Activated CD4-positive, alpha-beta T cell treated with anti-CD3 and anti-CD28 coated beads for 48 hours (primary cell): ENCODE measurements at regions not wholly inside any gene's neighbourhood (a gene's known extent, or its start where the extent isn't known, plus 50 kb on each side); places are given as distances from the start of the nearest gene placed in this dataset.
"Not testable (repeated sequence)": the region's sequence is repeated elsewhere in the genome, so short reads cannot be mapped to it uniquely, and the experiment has no call there.

ENCODE experiments used
- DNase-seq: peaks from one replicate; pipeline ENCODE4 v3.0.0-alpha.2; 2020

DNA sequence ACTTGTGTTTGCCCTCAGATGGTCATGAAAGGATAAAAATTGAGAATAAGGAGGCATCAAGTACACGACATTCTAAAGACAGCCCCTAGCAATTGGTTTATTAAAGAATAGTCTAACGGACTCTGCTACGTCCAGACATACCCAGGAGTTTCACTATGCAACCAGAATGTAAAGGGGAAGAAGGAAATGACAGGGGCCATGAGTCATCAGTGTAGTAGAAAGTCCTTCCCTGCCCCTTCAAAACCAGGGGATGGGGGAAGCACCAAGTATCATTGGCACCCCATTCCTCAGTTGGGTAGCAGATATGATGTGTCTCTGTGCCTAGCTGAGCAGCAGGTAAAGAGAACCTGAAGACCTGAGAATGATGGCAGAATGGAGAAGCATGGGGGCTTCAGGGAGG lies 367.4 kb downstream of the IL20RB start:
- no peak for DNase-seq

DNA sequence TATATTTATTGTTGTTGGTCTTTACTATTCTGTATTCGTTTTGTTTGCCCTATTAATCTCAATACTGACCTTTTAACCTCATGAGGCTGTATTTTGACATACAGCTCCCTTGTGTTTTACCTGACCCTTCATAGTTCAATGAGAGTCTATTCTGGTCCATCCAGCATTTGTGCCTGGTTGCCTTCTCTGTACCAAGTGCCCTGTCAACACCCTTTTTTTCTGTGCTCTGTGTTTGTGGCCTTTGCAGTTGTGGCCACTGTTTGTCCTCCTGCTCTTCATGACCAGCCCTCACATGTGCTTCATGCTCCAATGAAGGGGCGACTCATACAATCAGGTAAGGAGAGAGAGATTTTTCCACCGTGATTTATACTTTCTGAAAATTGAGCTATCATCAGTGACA lies 368.2 kb downstream of the IL20RB start:
- no peak for DNase-seq

DNA sequence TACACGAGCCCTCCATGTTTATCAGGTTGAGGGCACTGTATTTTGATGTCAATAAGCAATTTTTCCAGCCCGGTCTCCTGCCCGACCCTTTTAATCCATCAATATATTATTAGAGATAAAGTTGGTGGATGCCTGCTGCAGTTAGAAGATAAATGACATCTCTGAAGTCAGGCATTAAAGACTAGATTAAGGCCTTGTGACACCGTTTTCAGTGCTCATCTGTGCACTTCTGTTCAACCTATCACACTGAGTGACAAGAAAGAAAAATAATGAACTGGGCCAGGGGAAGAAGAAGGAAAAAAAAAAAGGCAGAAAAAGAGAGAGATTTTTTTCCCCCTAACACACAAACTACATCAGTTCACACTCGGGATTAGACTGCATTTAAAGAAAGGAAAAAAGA lies 371.8 kb downstream of the IL20RB start:
- no peak for DNase-seq

DNA sequence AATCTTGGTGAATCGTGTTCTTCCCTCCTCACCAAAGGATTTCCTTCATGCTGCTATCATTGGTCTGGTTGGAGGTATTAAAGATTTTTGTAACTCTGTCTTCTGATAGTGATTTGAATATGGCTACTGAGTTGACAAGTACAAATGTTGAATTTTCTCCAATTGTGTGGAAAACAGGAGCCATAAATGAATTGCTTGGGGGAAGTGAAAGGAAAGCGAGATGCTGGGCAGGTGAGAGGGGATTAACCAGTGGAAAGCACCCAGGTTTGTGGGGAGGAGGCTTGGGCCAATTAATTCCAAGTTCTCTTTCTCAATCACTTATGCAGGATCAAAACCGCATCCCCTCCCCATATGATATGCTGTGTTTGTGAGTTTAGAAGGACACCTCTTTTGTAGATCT lies 372.5 kb downstream of the IL20RB start:
- DNase-seq = no peak

DNA sequence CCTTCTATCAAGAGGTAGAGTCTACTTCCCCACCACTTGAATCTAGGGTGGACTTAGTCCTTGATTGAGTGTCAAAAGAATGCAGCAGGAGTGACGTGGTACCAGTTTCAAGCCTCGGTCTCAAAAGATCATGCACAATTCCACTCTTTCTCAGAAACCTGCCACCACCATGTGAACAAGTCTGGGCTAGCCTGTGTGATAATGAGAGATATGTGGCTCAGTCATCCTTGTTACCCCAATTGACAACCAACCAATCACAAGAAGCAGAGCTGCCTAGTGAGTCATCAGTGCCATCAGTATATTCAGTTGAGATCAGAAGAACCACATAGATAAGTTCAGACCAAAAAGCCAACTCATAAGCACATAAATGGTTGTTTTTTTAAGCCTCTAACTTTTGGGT lies 374.5 kb downstream of the IL20RB start:
- DNase-seq = no peak

GRCh38 chr3:137335478-137335877 lies 377.7 kb downstream of the IL20RB start:
- DNase-seq = no peak

- not testable (repeated sequence) for DNase-seq
Observed at GRCh38 chr3:137338400-137338799, 380.6 kb downstream of the IL20RB start.

GRCh38 chr3:137343283-137343682 lies 385.5 kb downstream of the IL20RB start:
- no peak for DNase-seq

DNA sequence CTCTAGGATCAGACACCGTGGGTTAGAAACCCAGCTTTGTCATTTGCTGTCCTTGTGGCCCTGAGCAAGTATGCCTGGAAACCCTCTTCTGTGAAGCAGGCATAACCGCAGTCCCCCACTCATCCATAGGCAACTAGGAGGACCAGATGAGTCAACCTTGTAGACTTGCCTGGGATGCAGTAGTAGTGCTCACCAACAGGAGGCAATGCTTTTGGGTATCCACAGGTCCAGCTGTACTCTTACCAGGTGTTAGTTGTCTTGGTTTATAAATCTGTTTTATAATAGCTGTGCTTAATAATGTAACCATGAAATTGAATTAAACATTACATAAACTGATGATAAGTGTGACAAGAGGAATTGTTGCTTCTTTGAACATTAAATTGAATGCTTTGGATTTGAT lies 389.3 kb downstream of the IL20RB start:
- no peak for DNase-seq

DNA sequence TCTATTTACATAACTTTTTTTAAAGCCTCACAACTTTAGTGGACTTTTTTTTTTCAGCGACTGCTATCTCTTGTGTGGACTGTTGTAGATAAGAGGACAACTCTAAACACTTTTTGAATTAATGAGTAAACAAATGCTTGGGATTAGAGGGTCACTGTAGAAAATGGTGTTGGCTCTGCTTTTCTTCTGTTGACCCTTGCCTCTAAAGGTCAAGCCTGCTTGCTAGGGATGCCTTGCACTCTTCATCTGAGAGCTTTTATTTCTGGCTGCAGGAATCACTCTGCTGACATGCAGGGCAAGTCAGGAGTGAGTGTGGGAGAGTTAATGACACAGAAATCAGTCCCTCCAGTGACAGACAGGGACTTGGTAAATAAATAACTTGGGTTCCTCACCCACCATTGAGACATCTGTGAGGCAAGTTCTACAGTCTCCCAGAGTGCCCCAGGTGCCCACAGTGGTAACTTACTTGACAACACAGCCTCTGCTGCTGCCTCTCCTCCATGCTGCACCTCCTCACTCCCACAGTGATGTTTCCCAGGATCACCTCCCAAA lies 390.1 kb downstream of the IL20RB start:
- no peak for DNase-seq

DNA sequence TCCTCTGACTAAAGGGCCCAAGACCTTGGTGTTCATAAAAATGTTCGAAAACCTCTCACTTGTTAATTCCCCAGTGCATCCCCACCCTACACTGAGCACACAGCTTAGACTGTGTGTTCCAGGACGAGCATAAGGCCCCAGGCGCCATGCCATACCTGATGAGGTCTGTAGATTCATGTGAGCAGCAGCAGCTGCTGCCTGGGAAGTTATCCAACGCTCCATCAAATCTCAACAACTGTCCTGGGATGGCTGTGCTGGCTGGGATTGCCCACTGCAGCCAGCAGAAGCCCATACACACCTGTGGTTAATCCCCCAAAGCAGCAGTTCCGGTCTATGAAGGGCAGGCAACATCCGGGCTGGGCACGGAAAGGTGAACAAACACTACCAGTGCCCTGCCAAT lies 391.2 kb downstream of the IL20RB start:
- DNase-seq = no peak

DNA sequence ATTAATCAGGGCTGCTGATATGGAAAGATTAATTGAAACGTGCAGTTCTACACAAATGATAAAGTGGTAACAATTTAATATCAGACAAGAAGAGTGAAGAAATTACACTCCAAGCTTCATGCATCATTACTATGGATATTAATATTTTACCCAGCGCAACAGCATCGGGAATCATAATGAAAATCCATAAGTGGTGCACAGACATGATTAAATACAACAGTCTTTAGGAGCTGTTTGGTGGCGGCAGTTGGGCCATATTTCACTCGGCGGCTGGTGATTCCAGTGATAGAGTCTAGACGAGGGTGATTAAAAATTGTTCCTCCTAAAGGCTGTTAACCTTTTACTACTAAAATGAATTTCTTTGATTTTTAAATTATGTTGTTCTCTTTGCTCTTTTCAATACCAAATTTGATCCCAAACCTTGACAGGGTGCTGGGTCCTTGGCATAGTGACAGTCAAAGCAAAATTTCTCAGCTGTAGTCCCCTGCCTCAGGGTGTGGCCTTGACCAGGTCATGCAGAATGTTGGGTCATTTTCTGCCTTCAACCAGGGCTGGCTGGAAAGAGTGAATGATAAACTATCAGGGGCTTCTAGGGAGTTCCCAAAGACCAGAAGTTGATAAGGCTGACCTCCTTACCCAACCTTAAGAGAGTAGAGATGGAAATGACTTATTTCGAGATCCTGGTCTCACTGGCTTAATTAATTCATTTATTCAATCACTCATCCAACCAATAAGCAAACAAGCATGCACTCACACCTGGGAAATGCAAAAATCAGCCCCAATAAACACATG lies 392.0 kb downstream of the IL20RB start:
- DNase-seq = no peak

DNA sequence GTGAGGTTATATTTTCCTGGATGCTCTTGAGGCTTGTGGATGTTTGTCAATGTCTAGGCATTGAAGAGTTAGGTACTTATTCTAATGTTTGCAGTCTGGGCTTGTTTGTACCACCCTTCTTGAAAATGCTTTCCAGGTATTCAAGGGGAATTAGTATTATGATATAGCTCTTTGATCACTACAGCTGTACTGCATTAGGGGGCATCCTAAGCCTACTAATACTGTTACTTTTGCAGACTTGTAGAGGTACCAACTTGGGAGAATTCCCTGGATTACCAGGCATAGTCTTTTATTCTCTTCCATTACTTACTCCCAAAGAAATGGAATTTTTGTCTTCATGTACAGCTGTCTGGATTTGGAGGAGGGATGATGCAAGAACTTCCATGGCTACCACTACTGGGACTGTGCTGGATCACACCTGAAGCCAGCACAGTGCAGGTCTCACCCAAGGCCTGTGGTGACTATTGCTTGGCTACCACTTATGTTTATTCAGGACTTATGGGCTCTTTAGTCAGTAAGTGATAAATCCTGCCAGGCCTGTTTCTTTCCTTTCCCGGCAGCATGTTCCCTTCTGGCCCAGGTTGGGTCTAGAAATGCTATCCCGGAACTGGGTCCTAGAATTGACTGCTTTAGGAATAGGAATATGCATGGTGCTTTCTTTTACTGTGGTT lies 402.9 kb downstream of the IL20RB start:
- DNase-seq = no peak

DNA sequence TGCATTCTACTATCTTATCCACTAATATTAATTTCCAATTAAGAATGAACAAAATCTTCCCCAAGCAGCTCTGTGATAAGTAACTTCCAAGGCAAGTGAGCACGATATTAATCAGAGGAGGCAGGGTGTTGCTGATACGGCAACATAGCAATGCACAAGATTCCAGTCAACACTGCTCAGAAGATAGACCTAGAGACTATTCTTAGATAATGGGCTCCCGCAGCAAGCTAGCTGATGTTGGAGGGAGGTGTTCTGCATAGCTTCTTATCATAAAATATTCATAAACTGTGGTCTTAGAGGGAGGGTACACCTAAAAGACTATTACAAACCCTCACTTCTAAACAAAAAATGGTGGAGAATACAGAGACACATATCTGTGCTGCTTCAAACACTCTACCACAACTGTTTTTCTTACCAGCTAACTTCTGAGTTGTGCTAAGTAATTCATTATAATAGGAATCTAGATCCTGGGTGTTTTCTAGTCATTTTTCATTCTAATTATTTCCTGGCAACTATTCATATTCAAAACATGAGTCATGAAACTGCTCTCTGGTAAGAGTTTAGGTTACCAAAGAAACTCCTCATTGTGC lies 382.0 kb upstream of the SOX14 start:
- DNase-seq = no peak

DNA sequence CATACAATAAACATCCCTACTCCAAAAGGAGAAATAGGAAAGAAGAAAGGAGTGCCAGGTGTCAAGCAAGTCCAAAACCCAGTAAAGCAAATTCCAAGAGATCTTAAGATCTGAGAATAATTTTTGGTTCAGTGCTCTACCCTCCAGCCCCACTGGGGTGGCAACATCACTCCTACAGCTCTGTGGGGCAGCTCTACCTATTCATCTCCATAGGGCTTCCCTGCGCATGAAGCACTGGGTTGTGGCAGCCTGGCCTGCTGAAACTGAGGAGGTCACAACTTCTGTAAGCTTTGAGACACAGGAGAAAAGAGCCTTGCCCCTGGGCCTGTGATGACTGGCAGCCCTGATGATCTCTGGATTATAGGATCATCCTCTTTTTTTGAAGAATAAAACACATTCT lies 378.2 kb upstream of the SOX14 start:
- no peak for DNase-seq

- no peak for DNase-seq
Observed at GRCh38 chr3:137409584-137409983, 354.5 kb upstream of the SOX14 start.

DNA sequence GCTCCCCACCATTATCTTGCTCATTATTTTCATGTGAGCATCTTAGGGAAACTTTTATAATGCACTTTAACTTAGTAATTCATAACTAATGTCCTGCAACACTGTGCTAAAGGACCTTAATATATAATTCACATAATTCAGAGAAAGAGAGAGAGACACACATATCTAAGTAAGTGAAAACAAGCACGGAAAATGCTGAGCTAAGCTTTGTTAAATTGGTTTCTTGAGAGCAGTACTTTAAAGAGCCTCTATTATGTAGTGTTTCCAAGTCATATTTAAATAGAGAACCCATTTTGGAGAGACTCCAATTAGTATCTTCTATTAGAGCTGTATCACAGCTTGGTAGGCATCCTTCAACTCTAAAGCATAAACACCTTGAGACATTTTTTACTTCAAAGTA lies 354.1 kb upstream of the SOX14 start:
- DNase-seq = no peak

- DNase-seq = no peak
Observed at GRCh38 chr3:137420198-137420995, 343.7 kb upstream of the SOX14 start.

DNA sequence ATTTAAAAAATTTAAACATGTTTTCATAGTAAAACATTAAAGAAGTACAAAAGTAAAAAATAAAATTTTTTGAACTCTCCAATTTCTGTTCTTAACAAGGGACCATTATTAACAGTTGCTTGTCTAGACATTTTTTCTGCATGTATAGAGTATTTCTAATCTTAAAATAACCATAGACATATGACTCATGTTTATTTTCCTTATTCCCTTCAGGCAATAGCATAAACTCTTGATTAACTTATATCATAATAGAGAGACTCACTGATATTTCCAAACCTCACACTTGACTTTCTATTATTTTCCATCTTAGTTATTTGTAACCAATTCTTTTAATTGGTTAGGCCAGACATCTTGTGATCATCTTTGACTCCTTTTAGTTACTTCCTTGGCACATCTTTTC lies 325.6 kb upstream of the SOX14 start:
- no peak for DNase-seq

- DNase-seq = no peak
Observed at GRCh38 chr3:137460944-137461343, 303.2 kb upstream of the SOX14 start.

GRCh38 chr3:137463131-137463530 lies 301.0 kb upstream of the SOX14 start:
- no peak for DNase-seq

- DNase-seq = no peak
Observed at GRCh38 chr3:137464341-137464740, 299.8 kb upstream of the SOX14 start.

GRCh38 chr3:137468446-137468845 lies 295.7 kb upstream of the SOX14 start:
- no peak for DNase-seq
